GM23338 (cell line): ENCODE measurements at regions not wholly inside any gene's neighbourhood (a gene's known extent, or its start where the extent isn't known, plus 50 kb on each side); places are given as distances from the start of the nearest gene placed in this dataset.

Experiments
- ATAC-seq: fragments of 200-7000 bp; cut with Tn5 transposase; 3 replicates; pipeline ENCODE4 v1.9.1; 2020
- DNase-seq: peaks from one replicate; pipeline ENCODE4 v3.0.0-alpha.2; 2015; ENCODE audit warnings: low spot score
- H2AFZ ChIP-seq: fragments of 200-600 bp; sonication (generic); 2 replicates; pipeline ENCODE4 v1.8.0; 2016; ENCODE audit warnings: antibody characterized with exemption, mild to moderate bottlenecking, moderate library complexity
- H3F3A ChIP-seq: fragments of 200-600 bp; sonication (generic); replicated peaks from 2 replicates; pipeline ENCODE4 v1.8.0; 2017; ENCODE audit warnings: antibody characterized with exemption, mixed run types, low read depth
- H3K27ac ChIP-seq: fragments of 200-600 bp; sonication (generic); 2 replicates; pipeline ENCODE4 v1.6.1; 2016; ENCODE audit warnings: low read depth
- H3K27me3 ChIP-seq: fragments of 200-600 bp; sonication (generic); 2 replicates; pipeline ENCODE4 v1.8.0; 2016; ENCODE audit warnings: mild to moderate bottlenecking, mixed run types, moderate library complexity; ENCODE audit not compliant: insufficient read depth
- H3K36me3 ChIP-seq: fragments of 200-600 bp; sonication (generic); 2 replicates; pipeline ENCODE4 v1.8.0; 2016; ENCODE audit warnings: mild to moderate bottlenecking; ENCODE audit not compliant: insufficient read depth
- H3K4me1 ChIP-seq: fragments of 200-600 bp; sonication (generic); 2 replicates; pipeline ENCODE4 v1.8.0; 2016; ENCODE audit warnings: mild to moderate bottlenecking, moderate library complexity; ENCODE audit not compliant: insufficient read depth
- H3K4me2 ChIP-seq: fragments of 200-600 bp; sonication (generic); 2 replicates; pipeline ENCODE4 v1.7.1; 2017; ENCODE audit warnings: mixed run types
- H3K4me3 ChIP-seq: fragments of 200-600 bp; sonication (generic); 2 replicates; pipeline ENCODE4 v1.6.1; 2016; ENCODE audit warnings: mixed run types
- H3K79me2 ChIP-seq: fragments of 200-600 bp; sonication (generic); replicated peaks from 2 replicates; pipeline ENCODE4 v1.8.0; 2017; ENCODE audit warnings: mild to moderate bottlenecking; ENCODE audit not compliant: insufficient read depth
- H3K9me2 ChIP-seq: fragments of 200-600 bp; sonication (generic); 2 replicates; pipeline ENCODE4 v1.8.0; 2017; ENCODE audit not compliant: insufficient read depth
- H4K20me1 ChIP-seq: fragments of 200-600 bp; sonication (generic); replicated peaks from 2 replicates; pipeline ENCODE4 v1.8.0; 2017; ENCODE audit warnings: mild to moderate bottlenecking; ENCODE audit not compliant: insufficient read depth
- H3K27ac Mint-ChIP-seq: 2 replicates; pipeline ENCODE4 v1.8.0; 2020; ENCODE audit warnings: inconsistent platforms, mild to moderate bottlenecking, moderate library complexity, mixed read lengths
- H3K27me3 Mint-ChIP-seq: 3 replicates; pipeline ENCODE4 v1.8.0; 2022; ENCODE audit warnings: low read depth, mild to moderate bottlenecking, moderate library complexity, mixed read lengths, inconsistent platforms; ENCODE audit not compliant: insufficient read depth, poor library complexity
- H3K36me3 Mint-ChIP-seq: 3 replicates; pipeline ENCODE4 v1.8.0; 2021; ENCODE audit warnings: low read depth, mild to moderate bottlenecking, inconsistent platforms, moderate library complexity, mixed read lengths
- H3K4me1 Mint-ChIP-seq: 3 replicates; pipeline ENCODE4 v1.8.0; 2020; ENCODE audit warnings: mild to moderate bottlenecking, inconsistent platforms, mixed read lengths
- H3K4me3 Mint-ChIP-seq: 3 replicates; pipeline ENCODE4 v1.8.0; 2021; ENCODE audit warnings: moderate library complexity, mild to moderate bottlenecking, inconsistent platforms, mixed read lengths
- H3K9me3 Mint-ChIP-seq: 3 replicates; pipeline ENCODE4 v1.8.0; 2020; ENCODE audit warnings: moderate library complexity, mild to moderate bottlenecking, inconsistent platforms, mixed read lengths
- EZH2 ChIP-seq: fragments of 200-600 bp; sonication (generic); IDR thresholded peaks from one replicate; pipeline ENCODE4 v1.8.0; 2017; ENCODE audit warnings: antibody characterized with exemption, mild to moderate bottlenecking, low read depth; ENCODE audit not compliant: unreplicated experiment
- JUNB ChIP-seq: IDR thresholded peaks from one replicate; pipeline ENCODE4 v1.6.1; 2016; ENCODE audit warnings: antibody characterized with exemption; ENCODE audit not compliant: unreplicated experiment
- NANOG ChIP-seq: IDR thresholded peaks from 2 replicates; pipeline ENCODE4 v1.6.1; 2016; ENCODE audit warnings: antibody characterized with exemption, borderline replicate concordance
- POLR2AphosphoS5 ChIP-seq: IDR thresholded peaks from 2 replicates; pipeline ENCODE4 v1.6.1; 2016; ENCODE audit warnings: antibody characterized with exemption, low read depth
- STAT1 ChIP-seq: IDR thresholded peaks from one replicate; pipeline ENCODE4 v1.6.1; 2016; ENCODE audit warnings: antibody characterized with exemption; ENCODE audit not compliant: unreplicated experiment
- ZNF114 ChIP-seq: fragments of 250-450 bp; sonication (Bioruptor Pico); IDR thresholded peaks from 2 replicates; pipeline ENCODE4 v1.5.0; 2020; ENCODE audit warnings: mild to moderate bottlenecking, moderate library complexity
- ZNF331 ChIP-seq: fragments of 250-450 bp; sonication (Bioruptor Pico); IDR thresholded peaks from 2 replicates; pipeline ENCODE4 v1.5.0; 2020; ENCODE audit warnings: low read depth, mild to moderate bottlenecking, moderate library complexity
- TF ChIP-seq, protein P1 (sequence below): fragments of 250-450 bp; sonication (Bioruptor Pico); IDR thresholded peaks from 2 replicates; pipeline ENCODE4 v1.5.0; 2020; ENCODE audit warnings: mild to moderate bottlenecking, moderate library complexity
- TF ChIP-seq, protein P2 (sequence below), 2 experiments: fragments of 200-600 bp in 1 of 2; sonication (generic) in 1 of 2; conservative IDR thresholded peaks; 2 replicates each; pipeline versions ENCODE4 v1.5.1 to v1.6.1; 2016 to 2017; ENCODE audit warnings: antibody characterized with exemption in 2 of 2, low read depth in 2 of 2, mild to moderate bottlenecking in 2 of 2, moderate library complexity in 1 of 2
- TF ChIP-seq, protein P3 (sequence below): IDR thresholded peaks from one replicate; pipeline ENCODE4 v1.6.1; 2018; ENCODE audit warnings: antibody characterized with exemption; ENCODE audit not compliant: unreplicated experiment
- TF ChIP-seq, protein P4 (sequence below): IDR thresholded peaks from 2 replicates; pipeline ENCODE4 v1.6.1; 2016; ENCODE audit warnings: antibody characterized with exemption

DNA sequence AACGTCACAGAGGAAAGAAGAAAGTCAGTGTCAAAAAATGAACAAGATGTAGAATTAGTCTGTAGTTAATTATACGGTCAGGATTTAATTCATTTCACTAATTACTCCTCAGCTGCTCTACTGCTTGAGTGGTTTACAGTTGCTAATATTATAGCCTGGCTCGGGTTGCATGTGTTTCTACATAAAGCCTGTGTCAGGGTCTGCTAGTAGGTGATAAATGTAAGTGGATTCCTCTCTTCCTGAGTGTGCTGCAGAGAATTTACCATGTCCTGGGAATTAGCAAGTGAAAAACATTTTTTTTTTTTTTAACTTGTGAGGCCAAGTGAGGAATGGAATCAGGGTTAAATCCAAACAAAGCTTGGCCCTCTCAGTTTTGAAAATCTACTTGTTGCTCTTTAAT, 622.6 kb downstream of the EPHA4 start:
- Histone ChIP-seq H3F3A (no peaks in the 10 kb centered on the region), H2AFZ (no peak overlapping the region), H3K36me3 (no peaks in the 10 kb centered on the region), H3K4me1 (peaks cover 23% of the 10 kb centered on the region), H3K9me2 (peaks cover under 1% of the 10 kb centered on the region; the same call in 1 of the 2 replicates), H3K27ac (no peak overlapping the region), H3K79me2 (no peaks in the 10 kb centered on the region), H4K20me1 (no peaks in the 10 kb centered on the region), H3K27me3 (no peaks in the 10 kb centered on the region), H3K4me2 (peak overlapping the region; percentile 59), H3K4me3 (no peak overlapping the region)
- peaks cover 6% of the 10 kb centered on the region; the same call in 2 of the 3 replicates for H3K36me3 Mint-ChIP-seq
- H3K4me3 Mint-ChIP-seq, result no peak overlapping the region
- peaks cover 18% of the 10 kb centered on the region for H3K4me1 Mint-ChIP-seq
- no peak for TF ChIP-seq JUNB
- TF ChIP-seq, protein P1, sequence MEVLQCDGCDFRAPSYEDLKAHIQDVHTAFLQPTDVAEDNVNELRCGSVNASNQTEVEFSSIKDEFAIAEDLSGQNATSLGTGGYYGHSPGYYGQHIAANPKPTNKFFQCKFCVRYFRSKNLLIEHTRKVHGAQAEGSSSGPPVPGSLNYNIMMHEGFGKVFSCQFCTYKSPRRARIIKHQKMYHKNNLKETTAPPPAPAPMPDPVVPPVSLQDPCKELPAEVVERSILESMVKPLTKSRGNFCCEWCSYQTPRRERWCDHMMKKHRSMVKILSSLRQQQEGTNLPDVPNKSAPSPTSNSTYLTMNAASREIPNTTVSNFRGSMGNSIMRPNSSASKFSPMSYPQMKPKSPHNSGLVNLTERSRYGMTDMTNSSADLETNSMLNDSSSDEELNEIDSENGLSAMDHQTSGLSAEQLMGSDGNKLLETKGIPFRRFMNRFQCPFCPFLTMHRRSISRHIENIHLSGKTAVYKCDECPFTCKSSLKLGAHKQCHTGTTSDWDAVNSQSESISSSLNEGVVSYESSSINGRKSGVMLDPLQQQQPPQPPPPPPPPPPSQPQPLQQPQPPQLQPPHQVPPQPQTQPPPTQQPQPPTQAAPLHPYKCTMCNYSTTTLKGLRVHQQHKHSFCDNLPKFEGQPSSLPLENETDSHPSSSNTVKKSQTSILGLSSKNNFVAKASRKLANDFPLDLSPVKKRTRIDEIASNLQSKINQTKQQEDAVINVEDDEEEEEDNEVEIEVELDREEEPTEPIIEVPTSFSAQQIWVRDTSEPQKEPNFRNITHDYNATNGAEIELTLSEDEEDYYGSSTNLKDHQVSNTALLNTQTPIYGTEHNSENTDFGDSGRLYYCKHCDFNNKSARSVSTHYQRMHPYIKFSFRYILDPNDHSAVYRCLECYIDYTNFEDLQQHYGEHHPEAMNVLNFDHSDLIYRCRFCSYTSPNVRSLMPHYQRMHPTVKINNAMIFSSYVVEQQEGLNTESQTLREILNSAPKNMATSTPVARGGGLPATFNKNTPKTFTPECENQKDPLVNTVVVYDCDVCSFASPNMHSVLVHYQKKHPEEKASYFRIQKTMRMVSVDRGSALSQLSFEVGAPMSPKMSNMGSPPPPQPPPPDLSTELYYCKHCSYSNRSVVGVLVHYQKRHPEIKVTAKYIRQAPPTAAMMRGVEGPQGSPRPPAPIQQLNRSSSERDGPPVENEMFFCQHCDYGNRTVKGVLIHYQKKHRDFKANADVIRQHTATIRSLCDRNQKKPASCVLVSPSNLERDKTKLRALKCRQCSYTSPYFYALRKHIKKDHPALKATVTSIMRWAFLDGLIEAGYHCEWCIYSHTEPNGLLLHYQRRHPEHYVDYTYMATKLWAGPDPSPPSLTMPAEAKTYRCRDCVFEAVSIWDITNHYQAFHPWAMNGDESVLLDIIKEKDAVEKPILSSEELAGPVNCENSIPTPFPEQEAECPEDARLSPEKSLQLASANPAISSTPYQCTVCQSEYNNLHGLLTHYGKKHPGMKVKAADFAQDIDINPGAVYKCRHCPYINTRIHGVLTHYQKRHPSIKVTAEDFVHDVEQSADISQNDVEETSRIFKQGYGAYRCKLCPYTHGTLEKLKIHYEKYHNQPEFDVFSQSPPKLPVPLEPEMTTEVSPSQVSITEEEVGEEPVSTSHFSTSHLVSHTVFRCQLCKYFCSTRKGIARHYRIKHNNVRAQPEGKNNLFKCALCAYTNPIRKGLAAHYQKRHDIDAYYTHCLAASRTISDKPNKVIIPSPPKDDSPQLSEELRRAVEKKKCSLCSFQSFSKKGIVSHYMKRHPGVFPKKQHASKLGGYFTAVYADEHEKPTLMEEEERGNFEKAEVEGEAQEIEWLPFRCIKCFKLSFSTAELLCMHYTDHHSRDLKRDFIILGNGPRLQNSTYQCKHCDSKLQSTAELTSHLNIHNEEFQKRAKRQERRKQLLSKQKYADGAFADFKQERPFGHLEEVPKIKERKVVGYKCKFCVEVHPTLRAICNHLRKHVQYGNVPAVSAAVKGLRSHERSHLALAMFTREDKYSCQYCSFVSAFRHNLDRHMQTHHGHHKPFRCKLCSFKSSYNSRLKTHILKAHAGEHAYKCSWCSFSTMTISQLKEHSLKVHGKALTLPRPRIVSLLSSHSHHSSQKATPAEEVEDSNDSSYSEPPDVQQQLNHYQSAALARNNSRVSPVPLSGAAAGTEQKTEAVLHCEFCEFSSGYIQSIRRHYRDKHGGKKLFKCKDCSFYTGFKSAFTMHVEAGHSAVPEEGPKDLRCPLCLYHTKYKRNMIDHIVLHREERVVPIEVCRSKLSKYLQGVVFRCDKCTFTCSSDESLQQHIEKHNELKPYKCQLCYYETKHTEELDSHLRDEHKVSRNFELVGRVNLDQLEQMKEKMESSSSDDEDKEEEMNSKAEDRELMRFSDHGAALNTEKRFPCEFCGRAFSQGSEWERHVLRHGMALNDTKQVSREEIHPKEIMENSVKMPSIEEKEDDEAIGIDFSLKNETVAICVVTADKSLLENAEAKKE (CRISPR knock-in tag), result no peak
- TF ChIP-seq, protein P2, sequence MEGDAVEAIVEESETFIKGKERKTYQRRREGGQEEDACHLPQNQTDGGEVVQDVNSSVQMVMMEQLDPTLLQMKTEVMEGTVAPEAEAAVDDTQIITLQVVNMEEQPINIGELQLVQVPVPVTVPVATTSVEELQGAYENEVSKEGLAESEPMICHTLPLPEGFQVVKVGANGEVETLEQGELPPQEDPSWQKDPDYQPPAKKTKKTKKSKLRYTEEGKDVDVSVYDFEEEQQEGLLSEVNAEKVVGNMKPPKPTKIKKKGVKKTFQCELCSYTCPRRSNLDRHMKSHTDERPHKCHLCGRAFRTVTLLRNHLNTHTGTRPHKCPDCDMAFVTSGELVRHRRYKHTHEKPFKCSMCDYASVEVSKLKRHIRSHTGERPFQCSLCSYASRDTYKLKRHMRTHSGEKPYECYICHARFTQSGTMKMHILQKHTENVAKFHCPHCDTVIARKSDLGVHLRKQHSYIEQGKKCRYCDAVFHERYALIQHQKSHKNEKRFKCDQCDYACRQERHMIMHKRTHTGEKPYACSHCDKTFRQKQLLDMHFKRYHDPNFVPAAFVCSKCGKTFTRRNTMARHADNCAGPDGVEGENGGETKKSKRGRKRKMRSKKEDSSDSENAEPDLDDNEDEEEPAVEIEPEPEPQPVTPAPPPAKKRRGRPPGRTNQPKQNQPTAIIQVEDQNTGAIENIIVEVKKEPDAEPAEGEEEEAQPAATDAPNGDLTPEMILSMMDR (conservative IDR thresholded peaks at IDR 0.05; ENCODE audit: low read depth in 2 of 2), result no peak
- TF ChIP-seq STAT1, result no peak
- TF ChIP-seq ZNF114 (CRISPR knock-in tag), result no peak
- TF ChIP-seq, protein P3, sequence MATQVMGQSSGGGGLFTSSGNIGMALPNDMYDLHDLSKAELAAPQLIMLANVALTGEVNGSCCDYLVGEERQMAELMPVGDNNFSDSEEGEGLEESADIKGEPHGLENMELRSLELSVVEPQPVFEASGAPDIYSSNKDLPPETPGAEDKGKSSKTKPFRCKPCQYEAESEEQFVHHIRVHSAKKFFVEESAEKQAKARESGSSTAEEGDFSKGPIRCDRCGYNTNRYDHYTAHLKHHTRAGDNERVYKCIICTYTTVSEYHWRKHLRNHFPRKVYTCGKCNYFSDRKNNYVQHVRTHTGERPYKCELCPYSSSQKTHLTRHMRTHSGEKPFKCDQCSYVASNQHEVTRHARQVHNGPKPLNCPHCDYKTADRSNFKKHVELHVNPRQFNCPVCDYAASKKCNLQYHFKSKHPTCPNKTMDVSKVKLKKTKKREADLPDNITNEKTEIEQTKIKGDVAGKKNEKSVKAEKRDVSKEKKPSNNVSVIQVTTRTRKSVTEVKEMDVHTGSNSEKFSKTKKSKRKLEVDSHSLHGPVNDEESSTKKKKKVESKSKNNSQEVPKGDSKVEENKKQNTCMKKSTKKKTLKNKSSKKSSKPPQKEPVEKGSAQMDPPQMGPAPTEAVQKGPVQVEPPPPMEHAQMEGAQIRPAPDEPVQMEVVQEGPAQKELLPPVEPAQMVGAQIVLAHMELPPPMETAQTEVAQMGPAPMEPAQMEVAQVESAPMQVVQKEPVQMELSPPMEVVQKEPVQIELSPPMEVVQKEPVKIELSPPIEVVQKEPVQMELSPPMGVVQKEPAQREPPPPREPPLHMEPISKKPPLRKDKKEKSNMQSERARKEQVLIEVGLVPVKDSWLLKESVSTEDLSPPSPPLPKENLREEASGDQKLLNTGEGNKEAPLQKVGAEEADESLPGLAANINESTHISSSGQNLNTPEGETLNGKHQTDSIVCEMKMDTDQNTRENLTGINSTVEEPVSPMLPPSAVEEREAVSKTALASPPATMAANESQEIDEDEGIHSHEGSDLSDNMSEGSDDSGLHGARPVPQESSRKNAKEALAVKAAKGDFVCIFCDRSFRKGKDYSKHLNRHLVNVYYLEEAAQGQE, result no peak
- no peak for TF ChIP-seq POLR2AphosphoS5
- no peak for TF ChIP-seq EZH2
- TF ChIP-seq ZNF331, result no peak
- no peak for TF ChIP-seq NANOG
- TF ChIP-seq, protein P4, sequence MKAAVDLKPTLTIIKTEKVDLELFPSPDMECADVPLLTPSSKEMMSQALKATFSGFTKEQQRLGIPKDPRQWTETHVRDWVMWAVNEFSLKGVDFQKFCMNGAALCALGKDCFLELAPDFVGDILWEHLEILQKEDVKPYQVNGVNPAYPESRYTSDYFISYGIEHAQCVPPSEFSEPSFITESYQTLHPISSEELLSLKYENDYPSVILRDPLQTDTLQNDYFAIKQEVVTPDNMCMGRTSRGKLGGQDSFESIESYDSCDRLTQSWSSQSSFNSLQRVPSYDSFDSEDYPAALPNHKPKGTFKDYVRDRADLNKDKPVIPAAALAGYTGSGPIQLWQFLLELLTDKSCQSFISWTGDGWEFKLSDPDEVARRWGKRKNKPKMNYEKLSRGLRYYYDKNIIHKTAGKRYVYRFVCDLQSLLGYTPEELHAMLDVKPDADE, result no peak
- DNase-seq, result peak; percentile 13
- peaks cover 3% of the 10 kb centered on the region for H3K27me3 Mint-ChIP-seq
- H3K27ac Mint-ChIP-seq, result peak overlapping the region; percentile 43
- ATAC-seq, result peak; percentile 40; the same call in 1 of the 3 replicates
- peaks cover 3% of the 10 kb centered on the region for H3K9me3 Mint-ChIP-seq
